ENCODE measurements at regions not wholly inside any gene's neighbourhood (a gene's known extent, or its start where the extent isn't known, plus 50 kb on each side); places are given as distances from the start of the nearest gene placed in this dataset.

DNA sequence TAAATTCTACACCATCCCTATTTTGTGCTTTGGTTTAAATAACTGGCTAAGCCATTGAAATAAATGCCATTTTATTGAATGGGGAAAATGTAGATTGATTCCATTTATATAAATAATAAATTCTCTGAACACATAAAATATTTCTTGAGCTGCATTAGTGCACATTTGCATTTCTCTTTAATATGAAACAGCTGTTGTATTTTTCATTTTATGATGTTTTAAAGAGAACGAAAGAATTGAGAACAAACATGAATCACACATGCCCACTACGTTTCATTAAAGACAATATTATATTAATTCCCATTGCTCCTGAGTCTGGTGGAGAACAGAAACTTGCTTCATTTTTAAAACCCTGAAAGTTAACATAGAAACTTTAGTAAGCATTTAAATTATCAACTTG, 235.7 kb upstream of the CFAP20DC start:
- no peak overlapping the region for H3K27ac ChIP-seq
- no peak overlapping the region for H3K4me3 ChIP-seq
- TF ChIP-seq, protein P1, sequence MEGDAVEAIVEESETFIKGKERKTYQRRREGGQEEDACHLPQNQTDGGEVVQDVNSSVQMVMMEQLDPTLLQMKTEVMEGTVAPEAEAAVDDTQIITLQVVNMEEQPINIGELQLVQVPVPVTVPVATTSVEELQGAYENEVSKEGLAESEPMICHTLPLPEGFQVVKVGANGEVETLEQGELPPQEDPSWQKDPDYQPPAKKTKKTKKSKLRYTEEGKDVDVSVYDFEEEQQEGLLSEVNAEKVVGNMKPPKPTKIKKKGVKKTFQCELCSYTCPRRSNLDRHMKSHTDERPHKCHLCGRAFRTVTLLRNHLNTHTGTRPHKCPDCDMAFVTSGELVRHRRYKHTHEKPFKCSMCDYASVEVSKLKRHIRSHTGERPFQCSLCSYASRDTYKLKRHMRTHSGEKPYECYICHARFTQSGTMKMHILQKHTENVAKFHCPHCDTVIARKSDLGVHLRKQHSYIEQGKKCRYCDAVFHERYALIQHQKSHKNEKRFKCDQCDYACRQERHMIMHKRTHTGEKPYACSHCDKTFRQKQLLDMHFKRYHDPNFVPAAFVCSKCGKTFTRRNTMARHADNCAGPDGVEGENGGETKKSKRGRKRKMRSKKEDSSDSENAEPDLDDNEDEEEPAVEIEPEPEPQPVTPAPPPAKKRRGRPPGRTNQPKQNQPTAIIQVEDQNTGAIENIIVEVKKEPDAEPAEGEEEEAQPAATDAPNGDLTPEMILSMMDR (IDR thresholded peaks at IDR 0.05): no peak
- DNase-seq (ENCODE audit: low spot score): no peak

DNA sequence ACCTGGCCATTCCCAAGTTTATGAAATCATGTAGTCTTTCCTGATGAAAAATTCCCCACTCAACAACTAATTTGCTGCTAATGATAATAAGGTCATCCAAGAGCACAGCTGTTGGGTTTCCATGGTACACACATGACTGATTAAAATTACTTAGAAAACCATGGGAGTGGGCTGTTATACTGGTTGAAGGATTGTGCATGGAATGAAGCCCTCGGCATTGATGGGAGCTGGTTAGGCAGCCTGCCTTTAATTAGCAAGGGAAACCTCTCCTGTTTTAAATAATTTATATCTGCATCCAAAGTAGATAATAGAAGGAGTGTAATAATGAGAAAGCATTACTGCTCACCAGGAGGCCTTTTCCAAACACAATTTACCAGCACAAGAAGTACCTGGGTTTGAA, 235.1 kb upstream of the CFAP20DC start:
- no peak for DNase-seq (ENCODE audit: low spot score)
- no peak overlapping the region for H3K4me3 ChIP-seq
- H3K27ac ChIP-seq: no peak overlapping the region
- TF ChIP-seq, protein P1 (IDR thresholded peaks at IDR 0.05): no peak

DNA sequence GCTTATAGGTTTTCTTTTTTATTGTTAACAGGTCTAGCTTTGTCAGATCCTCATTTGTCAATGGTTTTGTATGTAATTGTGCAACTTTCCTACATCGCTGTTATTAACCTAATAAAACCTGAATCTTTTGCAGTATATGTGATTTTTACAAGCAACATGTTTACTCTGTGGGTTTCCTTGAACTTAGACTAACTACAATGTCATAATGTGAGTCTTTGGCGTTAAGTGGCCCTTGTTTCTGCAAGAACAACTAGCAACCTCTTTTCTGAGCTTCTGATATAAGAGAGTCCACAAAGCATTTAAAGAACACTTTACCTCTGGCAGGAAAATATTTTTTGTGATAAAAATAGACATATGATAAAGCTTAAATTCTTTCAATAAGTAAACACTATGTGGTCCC, 230.3 kb upstream of the CFAP20DC start:
- Histone ChIP-seq H3K27ac (no peak overlapping the region), H3K4me3 (no peak overlapping the region)
- DNase-seq (ENCODE audit: low spot score): no peak
- TF ChIP-seq, protein P1 (IDR thresholded peaks at IDR 0.05): no peak

DNA sequence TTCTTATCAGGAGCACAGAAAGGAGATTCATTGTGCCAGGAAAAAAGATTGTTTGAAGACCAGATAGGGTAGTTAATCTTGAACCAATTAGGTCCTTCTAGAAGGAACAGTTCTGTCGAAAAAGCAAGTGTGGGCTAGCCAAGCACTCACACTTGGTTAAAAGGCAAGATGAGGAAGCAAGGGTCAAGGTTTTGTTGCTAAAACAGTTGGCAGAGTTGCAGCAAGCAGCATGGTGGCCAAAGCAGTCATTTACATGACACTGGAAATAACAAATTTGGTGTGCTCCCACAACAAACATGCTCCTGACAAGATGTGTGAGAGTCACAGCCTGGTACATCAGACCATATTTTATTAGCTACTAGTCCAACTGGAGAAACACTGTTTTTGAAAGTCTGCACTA, 228.0 kb upstream of the CFAP20DC start:
- H3K27ac ChIP-seq: no peak overlapping the region
- no peak for DNase-seq (ENCODE audit: low spot score)
- TF ChIP-seq, protein P1 (IDR thresholded peaks at IDR 0.05): no peak
- H3K4me3 ChIP-seq: no peak overlapping the region

DNA sequence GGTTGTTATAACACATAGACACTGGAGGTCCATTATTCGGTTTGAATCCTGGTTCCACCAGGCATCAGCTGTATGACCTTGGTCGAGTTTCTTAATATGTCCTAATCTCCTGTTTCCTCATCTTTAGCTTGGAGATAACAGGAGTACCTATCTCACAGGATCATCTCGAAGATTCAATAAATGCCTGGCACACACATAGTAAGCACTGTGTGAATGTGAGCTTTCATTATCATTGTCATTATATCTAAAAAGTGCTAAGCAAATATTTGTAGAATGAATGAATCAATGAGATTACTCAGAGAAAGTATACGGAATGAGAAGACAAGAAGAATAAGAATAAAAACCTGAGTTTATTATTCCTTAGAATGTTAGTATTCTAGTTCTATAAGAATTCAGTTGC, 227.4 kb upstream of the CFAP20DC start:
- TF ChIP-seq, protein P1 (IDR thresholded peaks at IDR 0.05): no peak
- no peak for DNase-seq (ENCODE audit: low spot score)
- Histone ChIP-seq H3K4me3 (no peak overlapping the region), H3K27ac (no peak overlapping the region)

DNA sequence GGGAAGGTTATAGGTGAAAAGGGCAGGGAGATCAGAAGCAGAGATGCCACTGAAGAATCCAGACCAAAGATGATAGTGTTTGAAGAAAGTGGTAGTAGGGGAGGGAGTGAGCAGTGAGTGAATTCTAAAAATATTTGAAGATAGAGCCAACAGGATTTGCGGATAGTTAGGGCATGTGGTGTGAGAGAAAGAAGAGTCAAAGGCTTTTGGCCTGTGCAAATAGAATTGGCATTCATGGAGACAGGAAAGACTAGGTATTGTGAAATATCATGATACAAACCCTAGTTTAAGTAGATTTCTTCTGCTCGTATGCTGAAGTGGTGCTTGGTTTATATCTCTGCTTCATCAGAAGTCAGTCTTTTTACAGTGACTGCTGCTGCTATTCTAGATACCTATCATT, 224.2 kb upstream of the CFAP20DC start:
- no peak overlapping the region for H3K4me3 ChIP-seq
- DNase-seq (ENCODE audit: low spot score): no peak
- TF ChIP-seq, protein P1 (IDR thresholded peaks at IDR 0.05): no peak
- no peak overlapping the region for H3K27ac ChIP-seq

DNA sequence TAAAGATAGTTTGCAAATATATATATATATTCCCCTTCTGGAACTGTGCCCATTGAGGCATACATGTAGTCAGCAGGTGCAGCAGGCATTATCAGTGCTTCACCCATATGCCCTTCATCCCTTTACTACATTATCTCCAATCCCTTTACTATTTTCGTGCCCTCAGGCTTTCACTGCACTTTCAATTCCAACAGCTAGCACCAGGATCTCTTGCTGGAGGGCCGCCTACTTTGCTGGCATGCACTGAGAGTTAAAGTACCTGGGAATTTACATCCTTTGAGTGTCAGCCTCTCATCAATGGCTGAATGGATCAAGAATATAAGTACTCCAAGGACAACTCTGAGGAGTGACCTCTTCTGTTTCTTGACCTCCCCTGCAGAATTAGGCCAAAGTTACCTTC, 222.1 kb upstream of the CFAP20DC start:
- no peak for DNase-seq (ENCODE audit: low spot score)
- no peak overlapping the region for H3K4me3 ChIP-seq
- TF ChIP-seq, protein P1 (IDR thresholded peaks at IDR 0.05): no peak
- no peak overlapping the region for H3K27ac ChIP-seq
